ENCODE measurements at regions not wholly inside any gene's neighbourhood (a gene's known extent, or its start where the extent isn't known, plus 50 kb on each side); places are given as distances from the start of the nearest gene placed in this dataset.

GRCh38 chr4:79528241-79528706 lies 120.2 kb upstream of the GK2 start:
- DNase-seq, result no peak

- DNase-seq, result no peak
Observed at GRCh38 chr4:79526641-79527565, 118.9 kb upstream of the GK2 start.

- no peak for DNase-seq
Observed at GRCh38 chr4:79516114-79516513, 108.1 kb upstream of the GK2 start.

- no peak for DNase-seq
Observed at GRCh38 chr4:79514621-79515329, 106.7 kb upstream of the GK2 start.

GRCh38 chr4:79513576-79513975 lies 105.5 kb upstream of the GK2 start:
- DNase-seq, result no peak

GRCh38 chr4:79512363-79512762 lies 104.3 kb upstream of the GK2 start:
- no peak for DNase-seq

GRCh38 chr4:79502081-79502480 lies 94.1 kb upstream of the GK2 start:
- DNase-seq, result no peak

- no peak for DNase-seq
Observed at GRCh38 chr4:79498282-79498681, 90.3 kb upstream of the GK2 start.

GRCh38 chr4:79497001-79497400 lies 89.0 kb upstream of the GK2 start:
- DNase-seq, result no peak

- DNase-seq, result no peak
Observed at GRCh38 chr4:79495447-79495846, 87.4 kb upstream of the GK2 start.

GRCh38 chr4:79492148-79492547 lies 84.1 kb upstream of the GK2 start:
- DNase-seq, result no peak

- DNase-seq, result no peak
Observed at GRCh38 chr4:79489506-79489905, 81.5 kb upstream of the GK2 start.

- no peak for DNase-seq
Observed at GRCh38 chr4:79476196-79476595, 68.2 kb upstream of the GK2 start.

- no peak for DNase-seq
Observed at GRCh38 chr4:79473439-79473724, 65.4 kb upstream of the GK2 start.

- DNase-seq, result no peak
Observed at GRCh38 chr4:79472693-79473438, 64.8 kb upstream of the GK2 start.

GRCh38 chr4:79472036-79472435 lies 64.0 kb upstream of the GK2 start:
- DNase-seq, result no peak

- no peak for DNase-seq
Observed at GRCh38 chr4:79471309-79471708, 63.3 kb upstream of the GK2 start.

- DNase-seq, result no peak
Observed at GRCh38 chr4:79467246-79467932, 59.4 kb upstream of the GK2 start.

- no peak for DNase-seq
Observed at GRCh38 chr4:79466621-79467020, 58.6 kb upstream of the GK2 start.

Measured in amniotic stem cell (primary cell).